ENCODE measurements at regions not wholly inside any gene's neighbourhood (a gene's known extent, or its start where the extent isn't known, plus 50 kb on each side); places are given as distances from the start of the nearest gene placed in this dataset.

GRCh38 chr3:30167541-30168011, 438.8 kb upstream of the TGFBR2 start:
- H3K27ac Mint-ChIP-seq, result no peak overlapping the region

More at GRCh38 chr3:30167541-30168011, 438.8 kb upstream of the TGFBR2 start:
- Histone ChIP-seq H3K27ac (ENCODE audit: low read depth) (no peak overlapping the region), H3K4me1 (ENCODE audit: insufficient read depth) (peaks cover 11% of the 10 kb centered on the region; the same call in 1 of the 2 replicates), H3K9me2 (ENCODE audit: insufficient read depth) (no peaks in the 10 kb centered on the region), H2AFZ (peak overlapping the region; percentile 21; the same call in 1 of the 2 replicates), H3K79me2 (replicated peaks; ENCODE audit: insufficient read depth) (no peaks in the 10 kb centered on the region), H3K4me3 (no peak overlapping the region), H3K27me3 (ENCODE audit: insufficient read depth) (no peaks in the 10 kb centered on the region), H3K36me3 (ENCODE audit: insufficient read depth) (no peaks in the 10 kb centered on the region), H4K20me1 (replicated peaks; ENCODE audit: insufficient read depth) (no peaks in the 10 kb centered on the region), H3K4me2 (no peak overlapping the region), H3F3A (replicated peaks; ENCODE audit: low read depth) (no peaks in the 10 kb centered on the region)
- no peak for TF ChIP-seq CREB1 (CRISPR knock-in tag; IDR thresholded peaks at IDR 0.05; ENCODE audit: low read depth)
- TF ChIP-seq REST (IDR thresholded peaks at IDR 0.05; ENCODE audit: unreplicated experiment), result no peak
- no peak for TF ChIP-seq CTCF (conservative IDR thresholded peaks at IDR 0.05; ENCODE audit: low read depth in 2 of 2)
- no peak for TF ChIP-seq POLR2AphosphoS5 (IDR thresholded peaks at IDR 0.05; ENCODE audit: low read depth)
- no peak for TF ChIP-seq JUNB (IDR thresholded peaks at IDR 0.05; ENCODE audit: unreplicated experiment)
- no peak for TF ChIP-seq STAT1 (IDR thresholded peaks at IDR 0.05; ENCODE audit: unreplicated experiment)
- TF ChIP-seq NANOG (IDR thresholded peaks at IDR 0.05; ENCODE audit: borderline replicate concordance), result no peak
- no peak for TF ChIP-seq ZNF114 (CRISPR knock-in tag; IDR thresholded peaks at IDR 0.05)
- no peak for TF ChIP-seq ZNF331 (CRISPR knock-in tag; IDR thresholded peaks at IDR 0.05; ENCODE audit: low read depth)
- no peak for TF ChIP-seq ZNF462 (CRISPR knock-in tag; IDR thresholded peaks at IDR 0.05)
- TF ChIP-seq ETS1 (IDR thresholded peaks at IDR 0.05), result no peak
- no peak for TF ChIP-seq EZH2phosphoT487 (IDR thresholded peaks at IDR 0.05; ENCODE audit: unreplicated experiment)
- no peaks in the 10 kb centered on the region for H3K36me3 Mint-ChIP-seq (ENCODE audit: low read depth)
- DNase-seq (ENCODE audit: low spot score), result no peak
- no peaks in the 10 kb centered on the region for H3K9me3 Mint-ChIP-seq
- peaks cover 10% of the 10 kb centered on the region; the same call in 2 of the 3 replicates for H3K4me1 Mint-ChIP-seq
- ATAC-seq, result no peak; the same call in 2 of the 3 replicates
- H3K27me3 Mint-ChIP-seq (ENCODE audit: insufficient read depth, low read depth, poor library complexity), result no peaks in the 10 kb centered on the region
- H3K4me3 Mint-ChIP-seq, result no peak overlapping the region

Measured in GM23338 (cell line).